ENCODE measurements at regions not wholly inside any gene's neighbourhood (a gene's known extent, or its start where the extent isn't known, plus 50 kb on each side); places are given as distances from the start of the nearest gene placed in this dataset.

GRCh38 chr2:145079641-145080040, 559.7 kb upstream of the ZEB2 start:
- no peaks in the 10 kb centered on the region for H3K4me1 ChIP-seq
- TF ChIP-seq POLR2A (IDR thresholded peaks at IDR 0.05): no peak
- no peak for TF ChIP-seq CTCF (IDR thresholded peaks at IDR 0.05)
- no peak for TF ChIP-seq POLR2AphosphoS5 (IDR thresholded peaks at IDR 0.05)
- intact Hi-C loops (cut with DNase I; ENCODE audit: low total_unique reads): no loop called here
- no peaks in the 10 kb centered on the region for H3K9me3 ChIP-seq
- H3K4me3 ChIP-seq: no peak overlapping the region
- H3K27ac ChIP-seq: no peak overlapping the region
- H3K36me3 ChIP-seq: no peaks in the 10 kb centered on the region
- no peaks in the 10 kb centered on the region for H3K27me3 ChIP-seq
- DNase-seq (ENCODE audit: low spot score in 2 of 2): no peak

GRCh38 chr2:145078923-145079322, 559.0 kb upstream of the ZEB2 start:
- intact Hi-C loops (cut with DNase I; ENCODE audit: low total_unique reads): no loop called here

GRCh38 chr2:145076085-145076484, 556.2 kb upstream of the ZEB2 start:
- TF ChIP-seq POLR2AphosphoS5 (IDR thresholded peaks at IDR 0.05) (no peak), CTCF (IDR thresholded peaks at IDR 0.05) (no peak), POLR2A (IDR thresholded peaks at IDR 0.05) (no peak)
- Histone ChIP-seq H3K27ac (no peak overlapping the region), H3K9me3 (no peaks in the 10 kb centered on the region), H3K36me3 (no peaks in the 10 kb centered on the region), H3K27me3 (no peaks in the 10 kb centered on the region), H3K4me3 (no peak overlapping the region), H3K4me1 (no peaks in the 10 kb centered on the region)
- intact Hi-C loops (cut with DNase I; ENCODE audit: low total_unique reads): no loop called here
- no peak for DNase-seq (ENCODE audit: low spot score in 2 of 2)

More at GRCh38 chr2:145078923-145079322, 559.0 kb upstream of the ZEB2 start:
- no peak for DNase-seq (ENCODE audit: low spot score in 2 of 2)
- no peak overlapping the region for H3K27ac ChIP-seq
- no peaks in the 10 kb centered on the region for H3K4me1 ChIP-seq
- no peaks in the 10 kb centered on the region for H3K36me3 ChIP-seq
- H3K4me3 ChIP-seq: no peak overlapping the region
- H3K9me3 ChIP-seq: no peaks in the 10 kb centered on the region
- no peak for TF ChIP-seq CTCF (IDR thresholded peaks at IDR 0.05)
- TF ChIP-seq POLR2A (IDR thresholded peaks at IDR 0.05): no peak
- no peaks in the 10 kb centered on the region for H3K27me3 ChIP-seq

- Histone ChIP-seq H3K4me3 (no peak overlapping the region), H3K4me1 (no peaks in the 10 kb centered on the region), H3K36me3 (no peaks in the 10 kb centered on the region), H3K9me3 (no peaks in the 10 kb centered on the region), H3K27me3 (no peaks in the 10 kb centered on the region), H3K27ac (no peak overlapping the region)
- no peak for DNase-seq (ENCODE audit: low spot score in 2 of 2)
- intact Hi-C loops (cut with DNase I; ENCODE audit: low total_unique reads): no loop called here
- TF ChIP-seq POLR2AphosphoS5 (IDR thresholded peaks at IDR 0.05): no peak
- TF ChIP-seq POLR2A (IDR thresholded peaks at IDR 0.05): no peak
- no peak for TF ChIP-seq CTCF (IDR thresholded peaks at IDR 0.05)
Observed at GRCh38 chr2:145075454-145076062, 555.6 kb upstream of the ZEB2 start.

- DNase-seq (ENCODE audit: low spot score in 2 of 2): no peak
- H3K9me3 ChIP-seq: no peaks in the 10 kb centered on the region
Observed at GRCh38 chr2:145070703-145071102, 550.8 kb upstream of the ZEB2 start.

More at GRCh38 chr2:145070703-145071102, 550.8 kb upstream of the ZEB2 start:
- H3K4me3 ChIP-seq: no peak overlapping the region
- H3K36me3 ChIP-seq: no peaks in the 10 kb centered on the region
- H3K27ac ChIP-seq: no peak overlapping the region
- TF ChIP-seq POLR2AphosphoS5 (IDR thresholded peaks at IDR 0.05) (no peak), POLR2A (IDR thresholded peaks at IDR 0.05) (no peak), CTCF (IDR thresholded peaks at IDR 0.05) (no peak)
- no peaks in the 10 kb centered on the region for H3K4me1 ChIP-seq
- H3K27me3 ChIP-seq: no peaks in the 10 kb centered on the region
- intact Hi-C loops (cut with DNase I; ENCODE audit: low total_unique reads): no loop called here
